NCI-H345 treated with DMSO at 0.1 percent for 48 hours (cell line): ENCODE measurements at regions not wholly inside any gene's neighbourhood (a gene's known extent, or its start where the extent isn't known, plus 50 kb on each side); places are given as distances from the start of the nearest gene placed in this dataset.

Source experiments
- DNase-seq: peaks from one replicate; lab custom pipeline; 2025; ENCODE audit not compliant: unreplicated experiment; lab: John Stamatoyannopoulos, UW

DNA sequence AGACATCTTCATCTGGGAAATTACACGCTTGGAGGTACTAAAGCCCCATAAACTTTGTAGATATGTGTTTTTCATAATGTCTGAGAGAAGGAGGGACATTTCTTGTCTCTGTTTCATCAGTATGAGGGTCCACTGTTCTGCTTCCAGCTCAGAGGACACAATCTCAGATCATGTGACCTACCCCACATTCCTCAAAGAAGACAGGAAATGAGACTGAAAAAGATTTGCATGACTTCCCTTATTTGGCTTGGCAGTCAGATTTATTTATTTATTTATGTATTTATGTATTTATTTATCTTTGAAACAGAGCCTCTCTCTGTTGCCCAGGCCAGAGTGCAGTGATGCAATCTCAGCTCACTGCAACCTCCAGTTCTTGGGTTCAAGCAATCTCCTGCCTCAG lies 463.7 kb upstream of the RGPD4 start:
- no peak for DNase-seq

GRCh38 chr2:107363806-107364205 lies 462.9 kb upstream of the RGPD4 start:
- DNase-seq = no peak

GRCh38 chr2:107364361-107364950 lies 462.2 kb upstream of the RGPD4 start:
- DNase-seq = no peak

GRCh38 chr2:107374249-107374648 lies 452.4 kb upstream of the RGPD4 start:
- peak; percentile 3 for DNase-seq

DNA sequence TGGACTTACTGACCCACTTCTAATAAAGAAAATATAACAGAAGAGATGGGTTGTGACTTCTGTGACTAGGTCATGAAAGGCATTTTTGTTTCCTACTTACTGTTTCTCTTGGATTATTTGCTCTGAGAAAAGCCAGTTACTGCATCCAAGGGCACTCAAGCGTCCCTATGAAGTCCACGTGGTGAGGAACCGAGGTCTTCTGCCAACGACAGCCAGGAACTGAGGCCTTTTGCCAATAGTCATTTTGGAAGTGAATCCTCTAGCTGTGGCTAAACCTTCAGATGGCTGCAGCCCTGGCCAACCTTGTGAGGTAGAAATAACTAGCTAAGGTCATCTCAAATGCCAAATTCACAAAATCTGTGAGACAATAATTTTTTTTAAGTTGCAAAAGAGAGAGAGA lies 449.8 kb upstream of the RGPD4 start:
- no peak for DNase-seq

- DNase-seq = no peak
Observed at GRCh38 chr2:107380912-107381311, 445.8 kb upstream of the RGPD4 start.

GRCh38 chr2:107383691-107384090 lies 443.0 kb upstream of the RGPD4 start:
- DNase-seq = no peak

GRCh38 chr2:107384422-107384821 lies 442.3 kb upstream of the RGPD4 start:
- DNase-seq = no peak

DNA sequence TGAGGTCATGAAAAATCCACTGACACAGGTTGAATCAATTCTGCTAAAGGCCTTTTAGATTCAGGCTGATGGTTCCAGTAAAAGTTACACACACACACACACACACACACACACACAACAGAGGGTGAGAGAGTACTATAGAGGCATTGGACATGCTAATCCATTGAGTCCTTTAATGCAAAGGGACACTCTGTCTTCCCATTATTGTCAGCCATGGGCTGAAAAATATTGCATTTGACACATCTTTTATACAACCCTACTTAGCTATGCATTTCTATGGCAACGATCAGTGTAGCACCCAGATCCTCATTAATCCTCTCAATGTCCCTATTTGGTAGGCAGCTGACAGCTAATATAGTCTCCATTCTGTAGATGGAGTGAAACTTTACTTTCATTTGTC lies 440.8 kb upstream of the RGPD4 start:
- DNase-seq = no peak

DNA sequence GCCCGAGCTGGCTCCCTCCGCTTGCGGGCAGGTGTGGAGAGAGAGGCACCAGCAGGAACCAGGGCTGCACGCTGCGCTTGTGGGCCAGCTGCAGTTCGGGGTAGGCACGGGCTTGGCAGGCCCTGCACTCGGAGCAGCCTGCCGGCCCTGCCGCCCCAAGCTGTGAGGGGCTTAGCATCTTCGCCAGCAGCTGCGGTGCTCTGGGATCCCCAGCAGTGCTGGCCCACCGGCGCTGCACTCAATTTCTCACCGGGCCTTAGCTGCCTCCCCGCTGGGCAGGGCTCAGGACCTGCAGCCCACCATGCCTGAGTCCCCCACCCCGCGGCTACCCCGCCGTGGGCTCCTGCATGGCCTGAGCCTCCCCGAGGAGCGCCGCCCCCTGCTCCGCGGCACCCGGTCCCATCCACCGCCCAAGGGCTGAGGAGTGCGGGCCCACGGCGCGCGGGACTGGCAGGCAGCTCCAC lies 434.4 kb upstream of the RGPD4 start:
- DNase-seq = no peak

DNA sequence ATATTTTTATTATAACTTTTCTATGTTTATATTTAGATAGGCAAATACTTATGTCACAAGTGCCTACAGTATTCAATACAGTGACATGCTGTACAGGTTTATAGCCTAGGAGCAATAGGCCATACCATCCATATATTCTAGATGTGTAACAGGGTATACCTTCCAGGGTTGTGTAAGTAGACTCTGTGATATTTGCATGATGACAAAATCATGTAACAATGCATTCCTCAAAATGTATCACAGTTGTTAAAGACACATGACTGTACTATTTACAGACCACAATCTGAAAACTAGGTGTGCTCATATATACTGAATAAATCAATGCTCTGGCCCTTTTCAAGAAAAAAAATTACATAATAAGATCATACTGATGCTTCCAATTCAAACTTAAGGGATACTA lies 433.2 kb upstream of the RGPD4 start:
- no peak for DNase-seq

DNA sequence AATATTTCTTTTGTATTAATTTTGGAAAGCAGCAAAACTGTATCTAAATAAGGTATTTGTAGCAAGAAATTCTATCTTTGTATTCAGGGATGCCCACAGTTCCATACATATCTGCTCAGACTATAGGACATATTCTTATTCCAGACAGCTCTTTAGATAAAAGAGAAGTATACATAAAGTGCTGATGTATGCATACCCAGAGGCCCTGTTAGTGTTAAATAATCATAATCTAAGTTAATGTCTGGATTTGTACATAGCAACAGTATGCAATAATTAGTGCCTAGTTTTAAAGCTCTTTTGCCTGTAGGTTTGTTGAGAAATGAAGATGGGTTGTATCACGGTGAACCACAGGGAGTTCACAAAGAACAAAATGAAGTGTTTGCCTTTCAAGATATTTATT lies 428.0 kb upstream of the RGPD4 start:
- no peak for DNase-seq

- no peak for DNase-seq
Observed at GRCh38 chr2:107402330-107402729, 424.4 kb upstream of the RGPD4 start.

DNA sequence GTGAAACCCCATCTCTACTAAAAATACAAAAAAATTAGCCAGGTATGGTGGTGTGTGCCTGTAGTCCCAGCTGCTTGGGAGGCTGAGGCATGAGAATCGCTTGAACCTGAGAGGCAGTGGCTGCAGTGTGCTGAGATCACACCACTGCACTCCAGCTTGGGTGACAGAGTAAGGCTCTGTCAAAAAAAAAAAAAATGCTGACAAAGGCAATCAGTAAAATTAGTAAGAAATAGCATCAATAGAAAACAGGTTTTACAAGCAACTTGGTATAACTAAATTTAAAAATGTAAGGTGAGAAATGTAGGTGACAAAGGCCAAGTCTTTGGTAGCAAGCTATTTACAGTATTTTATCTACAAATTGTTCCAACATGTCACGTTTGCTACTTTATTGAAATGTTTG lies 421.4 kb upstream of the RGPD4 start:
- DNase-seq = no peak

DNA sequence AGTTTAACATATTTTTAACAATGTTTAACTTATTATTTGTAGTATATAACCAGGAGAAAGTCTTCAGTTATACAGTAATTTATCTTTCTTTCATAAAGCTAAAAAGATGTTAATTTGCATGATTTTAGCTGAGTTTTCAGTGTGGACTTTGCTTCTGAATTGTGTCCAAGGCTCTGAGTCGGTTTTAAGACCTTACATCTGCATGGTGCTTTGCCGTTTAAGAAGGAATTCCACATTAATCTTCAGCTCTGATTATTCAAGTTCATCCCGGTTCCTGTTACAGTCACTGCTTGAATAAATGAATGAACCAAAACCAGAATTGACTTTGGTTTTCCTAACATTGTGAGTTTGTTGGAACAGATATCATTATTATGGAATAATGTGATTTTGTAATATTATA lies 419.7 kb upstream of the RGPD4 start:
- no peak for DNase-seq

GRCh38 chr2:107407974-107408373 lies 418.7 kb upstream of the RGPD4 start:
- DNase-seq = no peak

DNA sequence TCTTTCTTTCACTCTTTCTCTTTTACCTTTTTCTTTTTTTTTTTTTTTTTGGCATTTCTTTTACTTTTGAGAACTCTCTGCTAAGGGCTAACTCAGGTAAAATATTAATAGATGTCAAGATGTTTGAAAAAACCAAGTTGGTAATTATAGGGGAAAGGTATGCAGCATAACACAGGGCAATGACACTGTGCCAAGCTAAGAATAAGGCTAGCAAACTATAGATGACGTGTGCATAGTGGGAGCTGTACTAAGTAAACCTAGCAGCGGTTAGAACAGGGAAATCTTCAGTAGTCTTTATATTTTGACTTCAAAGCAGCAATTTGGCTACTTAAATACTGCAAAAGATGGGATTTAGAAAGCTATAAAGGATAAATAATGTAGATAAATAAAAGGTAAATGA lies 415.4 kb upstream of the RGPD4 start:
- DNase-seq = no peak

- DNase-seq = no peak
Observed at GRCh38 chr2:107412209-107412904, 414.3 kb upstream of the RGPD4 start.

GRCh38 chr2:107412981-107413380 lies 413.7 kb upstream of the RGPD4 start:
- no peak for DNase-seq

- no peak for DNase-seq
Observed at GRCh38 chr2:107414376-107414775, 412.3 kb upstream of the RGPD4 start.

GRCh38 chr2:107418708-107419107 lies 408.0 kb upstream of the RGPD4 start:
- DNase-seq = no peak

DNA sequence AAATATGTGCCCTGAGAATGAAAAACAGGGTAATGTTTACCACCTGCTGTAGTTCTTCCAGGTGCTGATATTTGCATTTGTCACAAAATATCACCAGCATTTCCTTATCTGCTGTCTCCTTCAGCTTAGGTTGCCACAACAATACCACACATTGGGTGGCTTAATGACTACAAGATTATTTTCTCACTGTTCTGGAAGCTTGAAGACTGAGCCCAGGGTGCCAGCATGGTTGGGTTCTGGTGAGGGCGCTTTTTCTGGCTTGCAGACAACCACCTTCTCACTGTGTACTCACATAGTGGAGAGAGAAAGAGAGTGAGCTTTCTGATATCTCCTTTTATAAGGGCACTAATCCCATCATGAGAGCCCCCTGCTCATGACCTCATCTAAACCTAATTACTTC lies 407.5 kb upstream of the RGPD4 start:
- no peak for DNase-seq

DNA sequence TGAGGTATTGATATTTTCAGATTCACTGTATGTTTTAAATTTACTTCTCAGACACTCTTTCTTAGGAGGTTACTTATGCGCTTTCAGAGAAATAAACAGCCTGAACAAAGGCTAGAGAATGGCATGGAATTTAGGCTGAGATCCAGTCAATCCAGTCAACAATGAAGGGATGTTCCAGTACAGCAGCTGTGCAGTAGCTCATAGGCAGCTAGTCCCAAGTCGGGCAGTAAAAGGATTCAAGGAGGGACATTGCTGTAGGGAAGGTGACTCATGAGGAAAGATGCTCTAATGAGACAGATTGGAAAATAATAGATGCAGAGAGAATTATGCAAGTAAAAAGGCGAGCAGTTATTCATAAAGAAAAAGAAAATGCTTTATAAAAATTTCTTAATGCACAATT lies 397.9 kb upstream of the RGPD4 start:
- no peak for DNase-seq
